Body of pancreas (tissue), 4 donors: ENCODE measurements at regions not wholly inside any gene's neighbourhood (a gene's known extent, or its start where the extent isn't known, plus 50 kb on each side); places are given as distances from the start of the nearest gene placed in this dataset.
A peak's percentile ranks its signal among the peaks of the same experiment; 100 is the strongest.

ENCODE experiments used
- CTCF ChIP-seq, 7 experiments: fragments of 450-650 bp in 4 of 7; fragments of 200-600 bp in 3 of 7; sonication (generic) in 3 of 7; IDR thresholded peaks; one replicate each; pipeline ENCODE4 v1.5.1; 2016 to 2019; ENCODE audit warnings: antibody characterized with exemption in 7 of 7
- POLR2A ChIP-seq, 3 donors: fragments of 450-650 bp; IDR thresholded peaks; one replicate each; pipeline ENCODE4 v1.6.1; 2016; ENCODE audit warnings: antibody characterized with exemption in 3 of 3, mild to moderate bottlenecking in 2 of 3

DNA sequence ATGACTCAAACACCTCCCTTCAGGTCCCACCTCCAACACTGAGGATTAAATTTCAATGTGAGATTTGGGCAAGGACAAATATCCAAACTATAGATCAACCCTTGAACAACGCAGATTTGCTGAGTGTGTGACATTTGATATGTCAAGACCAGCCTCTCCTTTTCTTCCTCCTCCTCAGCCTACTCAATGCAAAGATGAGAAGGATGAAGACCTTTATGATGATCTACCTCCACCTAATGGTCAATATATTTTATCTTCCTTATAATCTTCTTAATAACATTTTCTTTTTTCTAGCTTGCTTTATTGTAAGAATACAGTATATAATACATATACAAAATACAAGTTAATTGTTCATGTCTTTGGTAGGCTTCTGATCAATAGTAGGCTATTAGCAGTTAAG, 67.5 kb upstream of the MPPED2 start:
- peak in 1 of 7 experiments; percentile 6 for TF ChIP-seq CTCF (IDR thresholded peaks at IDR 0.05)
- TF ChIP-seq POLR2A (IDR thresholded peaks at IDR 0.05) = no peak
